Loucy (cell line): ENCODE measurements at regions not wholly inside any gene's neighbourhood (a gene's known extent, or its start where the extent isn't known, plus 50 kb on each side); places are given as distances from the start of the nearest gene placed in this dataset.

ENCODE experiments used
- H2AFZ ChIP-seq: fragments of 200-600 bp; sonication (generic); 2 replicates; pipeline ENCODE4 v1.6.0; 2016; ENCODE audit warnings: antibody characterized with exemption, mild to moderate bottlenecking, low read length, moderate library complexity
- H3F3A ChIP-seq: fragments of 200-600 bp; 2 replicates; pipeline ENCODE4 v1.6.0; 2016; ENCODE audit warnings: antibody characterized with exemption, low read depth, mild to moderate bottlenecking
- H3K27me3 ChIP-seq: fragments of 200-600 bp; sonication (generic); 2 replicates; pipeline ENCODE4 v1.6.1; 2014; ENCODE audit warnings: low read length, mild to moderate bottlenecking; ENCODE audit not compliant: insufficient read depth, poor library complexity, severe bottlenecking
- H3K36me3 ChIP-seq: fragments of 200-600 bp; sonication (generic); 2 replicates; pipeline ENCODE4 v1.6.1; 2016; ENCODE audit warnings: low read length; ENCODE audit not compliant: insufficient read depth
- H3K4me1 ChIP-seq: fragments of 200-600 bp; sonication (generic); 2 replicates; pipeline ENCODE4 v1.5.1; 2014; ENCODE audit warnings: low read length, mild to moderate bottlenecking; ENCODE audit not compliant: insufficient read depth, poor library complexity, severe bottlenecking
- H3K4me2 ChIP-seq: fragments of 200-600 bp; sonication (generic); 2 replicates; pipeline ENCODE4 v1.6.0; 2014; ENCODE audit warnings: antibody characterized with exemption, low read length, low read depth, mild to moderate bottlenecking; ENCODE audit not compliant: poor library complexity, severe bottlenecking
- H3K4me3 ChIP-seq: fragments of 200-600 bp; sonication (generic); 2 replicates; pipeline ENCODE4 v1.5.1; 2014; ENCODE audit warnings: low read length, mild to moderate bottlenecking, mixed read lengths; ENCODE audit not compliant: poor library complexity, severe bottlenecking
- H3K79me2 ChIP-seq: fragments of 200-600 bp; sonication (generic); 2 replicates; pipeline ENCODE4 v1.6.1; 2014; ENCODE audit warnings: low read length; ENCODE audit not compliant: insufficient read depth
- H3K9ac ChIP-seq: fragments of 200-600 bp; sonication (generic); 2 replicates; pipeline ENCODE4 v1.6.0; 2014; ENCODE audit warnings: mild to moderate bottlenecking, low read depth, low read length, moderate library complexity; ENCODE audit not compliant: poor library complexity, severe bottlenecking
- H3K9me2 ChIP-seq: fragments of 200-600 bp; sonication (generic); replicated peaks from 2 replicates; pipeline ENCODE4 v1.6.1; 2016; ENCODE audit warnings: low read depth, low read length, mixed read lengths
- H3K9me3 ChIP-seq: fragments of 200-600 bp; sonication (generic); 2 replicates; pipeline ENCODE4 v1.6.1; 2014; ENCODE audit warnings: mild to moderate bottlenecking, antibody characterized with exemption, low read length, low read depth; ENCODE audit not compliant: insufficient read depth
- H4K20me1 ChIP-seq: fragments of 200-600 bp; sonication (generic); 2 replicates; pipeline ENCODE4 v1.6.0; 2014; ENCODE audit warnings: antibody characterized with exemption, low read length, mild to moderate bottlenecking; ENCODE audit not compliant: insufficient read depth, poor library complexity, severe bottlenecking
- EZH2phosphoT487 ChIP-seq: fragments of 200-600 bp; IDR thresholded peaks from 2 replicates; pipeline ENCODE4 v1.6.1; 2018; ENCODE audit warnings: antibody characterized with exemption, mild to moderate bottlenecking, moderate library complexity, borderline replicate concordance
- TF ChIP-seq, protein P1 (sequence below): fragments of 200-600 bp; sonication (generic); conservative IDR thresholded peaks from 2 replicates; pipeline ENCODE4 v1.5.1; 2014; ENCODE audit warnings: mild to moderate bottlenecking, antibody characterized with exemption, low read length

DNA sequence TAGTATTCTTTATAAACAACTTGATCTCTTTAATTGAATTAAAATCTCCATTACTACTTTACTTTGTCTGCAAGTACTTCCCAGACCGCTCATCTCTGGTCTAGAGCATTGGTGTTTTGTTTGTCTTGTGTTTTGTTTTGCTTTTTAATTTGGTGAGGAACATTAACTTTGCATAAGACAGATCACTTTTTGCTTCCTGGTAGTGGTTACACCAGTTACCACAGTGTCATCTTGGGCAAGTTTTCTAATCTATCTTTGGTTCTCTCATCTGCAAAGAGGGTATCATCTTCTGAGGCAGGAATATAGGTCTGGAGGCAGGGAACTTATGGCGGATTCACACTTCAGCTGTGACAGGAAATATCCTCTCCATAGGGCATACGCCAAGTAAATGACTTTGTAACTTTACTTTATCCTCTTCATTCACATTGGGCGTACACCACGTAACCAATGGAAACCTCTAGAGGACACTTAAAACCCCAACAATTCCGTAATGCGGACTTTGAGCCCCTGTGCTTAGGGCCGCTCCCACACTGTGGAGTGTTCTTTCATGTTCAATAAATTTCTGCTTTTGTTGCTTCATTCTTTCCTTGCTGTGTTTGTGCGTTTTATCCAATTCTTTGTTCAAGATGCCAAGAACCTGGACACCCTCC is 83.2 kb upstream of the JAZF1 start:
- Histone ChIP-seq H3K27me3 (no peaks in the 10 kb centered on the region), H2AFZ (no peak overlapping the region; the same call in 1 of the 2 replicates), H3K9ac (no peak overlapping the region), H3K4me2 (no peak overlapping the region), H3F3A (no peaks in the 10 kb centered on the region), H3K9me2 (no peaks in the 10 kb centered on the region), H4K20me1 (no peaks in the 10 kb centered on the region), H3K9me3 (no peaks in the 10 kb centered on the region), H3K4me1 (peaks cover 11% of the 10 kb centered on the region), H3K79me2 (no peaks in the 10 kb centered on the region), H3K36me3 (no peaks in the 10 kb centered on the region), H3K4me3 (no peak overlapping the region)
- TF ChIP-seq, protein P1, sequence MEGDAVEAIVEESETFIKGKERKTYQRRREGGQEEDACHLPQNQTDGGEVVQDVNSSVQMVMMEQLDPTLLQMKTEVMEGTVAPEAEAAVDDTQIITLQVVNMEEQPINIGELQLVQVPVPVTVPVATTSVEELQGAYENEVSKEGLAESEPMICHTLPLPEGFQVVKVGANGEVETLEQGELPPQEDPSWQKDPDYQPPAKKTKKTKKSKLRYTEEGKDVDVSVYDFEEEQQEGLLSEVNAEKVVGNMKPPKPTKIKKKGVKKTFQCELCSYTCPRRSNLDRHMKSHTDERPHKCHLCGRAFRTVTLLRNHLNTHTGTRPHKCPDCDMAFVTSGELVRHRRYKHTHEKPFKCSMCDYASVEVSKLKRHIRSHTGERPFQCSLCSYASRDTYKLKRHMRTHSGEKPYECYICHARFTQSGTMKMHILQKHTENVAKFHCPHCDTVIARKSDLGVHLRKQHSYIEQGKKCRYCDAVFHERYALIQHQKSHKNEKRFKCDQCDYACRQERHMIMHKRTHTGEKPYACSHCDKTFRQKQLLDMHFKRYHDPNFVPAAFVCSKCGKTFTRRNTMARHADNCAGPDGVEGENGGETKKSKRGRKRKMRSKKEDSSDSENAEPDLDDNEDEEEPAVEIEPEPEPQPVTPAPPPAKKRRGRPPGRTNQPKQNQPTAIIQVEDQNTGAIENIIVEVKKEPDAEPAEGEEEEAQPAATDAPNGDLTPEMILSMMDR = no peak
- TF ChIP-seq EZH2phosphoT487 = no peak

DNA sequence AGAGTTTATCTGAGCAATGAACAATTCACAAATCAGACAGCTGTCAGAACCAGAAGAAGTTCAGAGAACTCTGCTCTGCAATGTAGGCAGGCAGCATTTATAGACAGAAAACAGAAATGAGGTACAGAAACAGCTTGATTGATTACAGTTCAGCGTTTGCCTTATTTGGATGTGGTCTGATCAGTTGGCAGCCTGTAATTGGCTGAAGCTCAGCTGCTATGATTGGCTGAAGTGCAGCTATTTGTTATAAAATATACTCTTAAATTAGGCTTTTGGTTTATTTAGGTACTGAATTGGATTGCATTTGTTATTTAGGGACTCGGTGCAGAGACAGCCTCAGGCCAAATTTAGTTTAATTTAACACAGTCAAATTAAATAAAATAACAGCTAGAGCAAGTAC is 85.8 kb upstream of the JAZF1 start:
- peak overlapping the region; percentile 63; the same call in 1 of the 2 replicates for H2AFZ ChIP-seq
- no peak for TF ChIP-seq EZH2phosphoT487
- TF ChIP-seq, protein P1 = no peak
- H3K9me2 ChIP-seq = no peaks in the 10 kb centered on the region
- no peaks in the 10 kb centered on the region for H3K9me3 ChIP-seq
- no peaks in the 10 kb centered on the region for H3F3A ChIP-seq
- no peak overlapping the region for H3K9ac ChIP-seq
- peaks cover 11% of the 10 kb centered on the region for H3K4me1 ChIP-seq
- no peaks in the 10 kb centered on the region for H4K20me1 ChIP-seq
- H3K4me3 ChIP-seq = no peak overlapping the region
- peak overlapping the region; percentile 7 for H3K4me2 ChIP-seq
- H3K27me3 ChIP-seq = no peaks in the 10 kb centered on the region
- no peaks in the 10 kb centered on the region for H3K36me3 ChIP-seq
- H3K79me2 ChIP-seq = no peaks in the 10 kb centered on the region

DNA sequence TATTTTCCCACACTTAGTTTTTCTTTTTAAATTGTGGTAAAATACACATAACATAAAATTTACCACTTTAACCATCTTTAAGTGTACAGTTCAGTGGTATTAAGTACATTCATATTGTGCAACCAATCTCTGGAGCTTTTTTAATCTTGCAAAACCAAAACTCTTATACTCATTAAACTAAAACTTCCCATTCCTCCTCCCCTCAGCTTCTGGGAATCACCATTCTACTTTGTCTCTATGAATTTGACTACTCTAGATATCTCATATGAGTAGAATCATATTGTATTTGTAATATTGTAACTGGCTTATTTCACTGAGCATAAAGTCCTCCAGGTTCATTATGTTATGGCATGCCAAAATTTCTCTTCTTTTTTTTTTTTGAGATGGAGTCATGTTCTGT is 86.4 kb upstream of the JAZF1 start:
- Histone ChIP-seq H3F3A (no peaks in the 10 kb centered on the region), H4K20me1 (no peaks in the 10 kb centered on the region), H2AFZ (no peak overlapping the region), H3K4me1 (peaks cover 11% of the 10 kb centered on the region), H3K9me3 (no peaks in the 10 kb centered on the region), H3K27me3 (no peaks in the 10 kb centered on the region), H3K36me3 (no peaks in the 10 kb centered on the region), H3K4me2 (peak overlapping the region; percentile 7), H3K9me2 (no peaks in the 10 kb centered on the region), H3K4me3 (no peak overlapping the region), H3K79me2 (no peaks in the 10 kb centered on the region), H3K9ac (no peak overlapping the region)
- TF ChIP-seq, protein P1 = no peak
- no peak for TF ChIP-seq EZH2phosphoT487
